HEK293 (cell line): ENCODE measurements at regions not wholly inside any gene's neighbourhood (a gene's known extent, or its start where the extent isn't known, plus 50 kb on each side); places are given as distances from the start of the nearest gene placed in this dataset.
"Not testable (repeated sequence)": the region's sequence is repeated elsewhere in the genome, so short reads cannot be mapped to it uniquely, and the experiment has no call there.

Source experiments
- CTCF ChIA-PET: fragments of 350-600 bp; formaldehyde crosslinking; extraction: SDS; loops from one replicate; lab custom pipeline; 2021; ENCODE audit warnings: antibody characterized with exemption; lab: Yijun Ruan, JAX
- POLR2A ChIA-PET: fragments of 300-600 bp; formaldehyde crosslinking; extraction: SDS; loops from one replicate; lab custom pipeline; 2020; ENCODE audit warnings: antibody characterized with exemption, inconsistent platforms; lab: Yijun Ruan, JAX
- H3K27ac ChIP-seq: fragments of 200-500 bp; sonication (Bioruptor generic); 2 replicates; pipeline ENCODE4 v1.5.1; 2014; ENCODE audit warnings: low read depth, low read length, control low read depth, inconsistent platforms; ENCODE audit errors: extremely low read depth
- H3K36me3 ChIP-seq, 2 experiments: fragments of 200-500 bp in 1 of 2; sonication (Bioruptor generic) in 1 of 2; 1 replicate in 1 of 2; 2 replicates in 1 of 2; pipeline ENCODE4 v1.5.1; 2014 to 2017; ENCODE audit warnings: inconsistent platforms in 2 of 2, low read length in 2 of 2; ENCODE audit not compliant: control insufficient read depth in 2 of 2, insufficient read depth in 1 of 2
- H3K4me1 ChIP-seq: fragments of 200-500 bp; sonication (Bioruptor generic); 2 replicates; pipeline ENCODE4 v1.5.1; 2014; ENCODE audit warnings: mild to moderate bottlenecking, low read length, inconsistent platforms; ENCODE audit not compliant: control insufficient read depth, insufficient read depth
- H3K4me3 ChIP-seq: 2 replicates; pipeline ENCODE4 v1.5.1; 2011; ENCODE audit warnings: low read depth, mild to moderate bottlenecking, control low read depth, low read length, moderate library complexity
- H3K9me3 ChIP-seq: fragments of 200-500 bp; sonication (Bioruptor generic); 2 replicates; pipeline ENCODE4 v1.5.1; 2014; ENCODE audit warnings: low read depth, low read length, inconsistent platforms; ENCODE audit not compliant: control insufficient read depth, insufficient read depth
- SETDB1 ChIP-seq: IDR thresholded peaks from one replicate; pipeline ENCODE4 v1.6.1; 2017; ENCODE audit warnings: mild to moderate bottlenecking, low read length, moderate library complexity, mixed read lengths; ENCODE audit not compliant: insufficient read length
- ZEB2 ChIP-seq: fragments of 450-650 bp; formaldehyde crosslinking; IDR thresholded peaks from 2 replicates; pipeline ENCODE4 v1.5.1; 2016; ENCODE audit warnings: missing biosample characterization, missing genetic modification characterization
- ZFHX2 ChIP-seq: fragments of 450-650 bp; formaldehyde crosslinking; conservative IDR thresholded peaks from 2 replicates; pipeline ENCODE4 v1.5.1; 2016; ENCODE audit warnings: missing biosample characterization, missing genetic modification characterization
- ZNF148 ChIP-seq: fragments of 450-650 bp; formaldehyde crosslinking; IDR thresholded peaks from 2 replicates; pipeline ENCODE4 v1.5.0; 2017; ENCODE audit warnings: missing biosample characterization, missing genetic modification characterization, borderline replicate concordance
- ZNF292 ChIP-seq: fragments of 450-650 bp; formaldehyde crosslinking; IDR thresholded peaks from 2 replicates; pipeline ENCODE4 v1.5.1; 2016; ENCODE audit warnings: low read depth, missing biosample characterization, missing genetic modification characterization, borderline replicate concordance
- ZNF302 ChIP-seq: fragments of 450-650 bp; formaldehyde crosslinking; IDR thresholded peaks from 2 replicates; pipeline ENCODE4 v1.5.1; 2016; ENCODE audit warnings: missing biosample characterization, missing genetic modification characterization, low read depth
- ZNF416 ChIP-seq: fragments of 450-650 bp; formaldehyde crosslinking; IDR thresholded peaks from 2 replicates; pipeline ENCODE4 v1.5.1; 2016; ENCODE audit warnings: missing biosample characterization, missing genetic modification characterization
- ZNF473 ChIP-seq: fragments of 450-650 bp; formaldehyde crosslinking; IDR thresholded peaks from 2 replicates; pipeline ENCODE4 v1.5.1; 2017; ENCODE audit warnings: missing biosample characterization, missing genetic modification characterization
- ZNF596 ChIP-seq: fragments of 450-650 bp; IDR thresholded peaks from 2 replicates; pipeline ENCODE4 v1.5.0; 2018; ENCODE audit warnings: missing biosample characterization, mild to moderate bottlenecking, missing genetic modification characterization, moderate library complexity
- ZNF830 ChIP-seq: fragments of 450-650 bp; IDR thresholded peaks from 2 replicates; pipeline ENCODE4 v1.5.0; 2018; ENCODE audit warnings: missing biosample characterization, missing genetic modification characterization, low read depth, mild to moderate bottlenecking, moderate library complexity
- TF ChIP-seq, protein P1 (sequence below): fragments of 450-650 bp; formaldehyde crosslinking; IDR thresholded peaks from 2 replicates; pipeline ENCODE4 v1.5.1; 2016; ENCODE audit warnings: missing biosample characterization, missing genetic modification characterization
- TF ChIP-seq, protein P2 (sequence below): fragments of 450-650 bp; formaldehyde crosslinking; IDR thresholded peaks from 2 replicates; pipeline ENCODE4 v1.5.1; 2016; ENCODE audit warnings: missing biosample characterization, missing genetic modification characterization

- Histone ChIP-seq H3K36me3 (peaks cover 0 to 55% of the 10 kb centered on the region in 2 experiments; a peak in 2 of 3 replicates), H3K9me3 (no peaks in the 10 kb centered on the region), H3K4me3 (no peak overlapping the region), H3K27ac (no peak overlapping the region), H3K4me1 (peaks cover 8% of the 10 kb centered on the region)
- TF ChIP-seq SETDB1, result no peak
- TF ChIP-seq ZEB2 (tag by site-specific recombination), result no peak
- TF ChIP-seq, protein P1, sequence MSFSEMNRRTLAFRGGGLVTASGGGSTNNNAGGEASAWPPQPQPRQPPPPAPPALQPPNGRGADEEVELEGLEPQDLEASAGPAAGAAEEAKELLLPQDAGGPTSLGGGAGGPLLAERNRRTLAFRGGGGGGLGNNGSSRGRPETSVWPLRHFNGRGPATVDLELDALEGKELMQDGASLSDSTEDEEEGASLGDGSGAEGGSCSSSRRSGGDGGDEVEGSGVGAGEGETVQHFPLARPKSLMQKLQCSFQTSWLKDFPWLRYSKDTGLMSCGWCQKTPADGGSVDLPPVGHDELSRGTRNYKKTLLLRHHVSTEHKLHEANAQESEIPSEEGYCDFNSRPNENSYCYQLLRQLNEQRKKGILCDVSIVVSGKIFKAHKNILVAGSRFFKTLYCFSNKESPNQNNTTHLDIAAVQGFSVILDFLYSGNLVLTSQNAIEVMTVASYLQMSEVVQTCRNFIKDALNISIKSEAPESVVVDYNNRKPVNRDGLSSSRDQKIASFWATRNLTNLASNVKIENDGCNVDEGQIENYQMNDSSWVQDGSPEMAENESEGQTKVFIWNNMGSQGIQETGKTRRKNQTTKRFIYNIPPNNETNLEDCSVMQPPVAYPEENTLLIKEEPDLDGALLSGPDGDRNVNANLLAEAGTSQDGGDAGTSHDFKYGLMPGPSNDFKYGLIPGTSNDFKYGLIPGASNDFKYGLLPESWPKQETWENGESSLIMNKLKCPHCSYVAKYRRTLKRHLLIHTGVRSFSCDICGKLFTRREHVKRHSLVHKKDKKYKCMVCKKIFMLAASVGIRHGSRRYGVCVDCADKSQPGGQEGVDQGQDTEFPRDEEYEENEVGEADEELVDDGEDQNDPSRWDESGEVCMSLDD (tag by site-specific recombination), result no peak
- CTCF ChIA-PET, result no interaction called here
- POLR2A ChIA-PET, result no interaction called here
These were observed 85.9 kb upstream of the GRK3 start for GRCh38 chr22:25478528-25478927.

- H3K9me3 ChIP-seq, H3K4me3 ChIP-seq, H3K4me1 ChIP-seq, POLR2A ChIA-PET, H3K27ac ChIP-seq: not testable (repeated sequence)
- CTCF ChIA-PET, result interaction anchor here (1.0 kb wide), 1 partner anchor 19 kb away, joined by 7 read pairs; no protein-coding TSS in a partner anchor
- H3K36me3 ChIP-seq, result peaks cover 0 to 79% of the 10 kb centered on the region in 2 experiments; a peak in 2 of 3 replicates
- peak; percentile 90 for TF ChIP-seq ZNF416 (tag by site-specific recombination)
These were observed 83.6 kb upstream of the GRK3 start for GRCh38 chr22:25480868-25481267.

DNA sequence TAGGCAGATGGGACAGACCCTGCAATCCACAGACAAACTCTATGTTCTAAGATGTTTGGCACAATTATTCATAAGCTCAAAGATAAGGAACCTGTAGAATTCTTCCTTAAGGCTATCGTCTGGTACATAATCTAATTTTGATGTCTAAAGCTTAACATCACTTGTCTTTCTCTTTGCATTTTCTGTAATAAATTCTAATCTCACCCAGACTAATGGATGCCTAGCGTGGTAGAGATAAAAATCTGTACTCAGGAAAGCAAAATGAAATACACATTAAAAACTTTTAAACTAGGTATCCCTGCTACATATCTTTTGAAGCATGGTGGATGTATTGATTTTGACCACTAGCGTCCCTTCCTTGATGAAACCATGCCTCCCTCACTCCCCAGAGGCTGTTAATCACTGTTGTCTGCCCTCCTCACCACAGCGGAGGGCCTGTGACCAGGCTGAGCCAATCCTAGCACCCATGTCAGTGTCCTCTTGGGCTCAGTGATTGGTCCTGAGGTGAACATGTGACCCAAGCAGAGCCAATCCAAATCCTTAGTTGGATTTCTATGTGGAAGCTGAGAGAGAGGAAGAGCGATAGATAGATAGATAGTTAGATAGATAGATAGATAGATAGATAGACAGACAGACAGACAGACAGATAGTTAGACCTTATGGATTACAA lies 82.2 kb upstream of the GRK3 start:
- TF ChIP-seq ZNF830 (tag by site-specific recombination) (no peak), ZFHX2 (tag by site-specific recombination) (no peak), ZNF148 (tag by site-specific recombination) (no peak), ZNF473 (tag by site-specific recombination) (no peak), ZNF292 (tag by site-specific recombination) (no peak), ZNF302 (tag by site-specific recombination) (no peak), ZNF596 (tag by site-specific recombination) (no peak)
- TF ChIP-seq, protein P2, sequence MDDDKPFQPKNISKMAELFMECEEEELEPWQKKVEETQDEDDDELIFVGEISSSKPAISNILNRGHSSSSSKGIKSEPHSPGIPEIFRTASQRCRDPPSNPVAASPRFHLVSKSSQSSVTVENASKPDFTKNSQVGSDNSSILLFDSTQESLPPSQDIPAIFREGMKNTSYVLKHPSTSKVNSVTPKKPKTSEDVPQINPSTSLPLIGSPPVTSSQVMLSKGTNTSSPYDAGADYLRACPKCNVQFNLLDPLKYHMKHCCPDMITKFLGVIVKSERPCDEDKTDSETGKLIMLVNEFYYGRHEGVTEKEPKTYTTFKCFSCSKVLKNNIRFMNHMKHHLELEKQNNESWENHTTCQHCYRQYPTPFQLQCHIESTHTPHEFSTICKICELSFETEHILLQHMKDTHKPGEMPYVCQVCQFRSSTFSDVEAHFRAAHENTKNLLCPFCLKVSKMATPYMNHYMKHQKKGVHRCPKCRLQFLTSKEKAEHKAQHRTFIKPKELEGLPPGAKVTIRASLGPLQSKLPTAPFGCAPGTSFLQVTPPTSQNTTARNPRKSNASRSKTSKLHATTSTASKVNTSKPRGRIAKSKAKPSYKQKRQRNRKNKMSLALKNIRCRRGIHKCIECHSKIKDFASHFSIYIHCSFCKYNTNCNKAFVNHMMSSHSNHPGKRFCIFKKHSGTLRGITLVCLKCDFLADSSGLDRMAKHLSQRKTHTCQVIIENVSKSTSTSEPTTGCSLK, result no peak
- POLR2A ChIA-PET, result no interaction called here
- no peak overlapping the region for H3K27ac ChIP-seq
- CTCF ChIA-PET, result interaction anchor here (0.7 to 0.9 kb wide), 2 partner anchors 19 to 102 kb away, joined by 3 read pairs; no protein-coding TSS in a partner anchor
- H3K9me3 ChIP-seq, result no peaks in the 10 kb centered on the region
- no peak overlapping the region for H3K4me3 ChIP-seq
- H3K4me1 ChIP-seq, result no peaks in the 10 kb centered on the region
- H3K36me3 ChIP-seq, result peaks cover 0 to 77% of the 10 kb centered on the region in 2 experiments; a peak in 2 of 3 replicates
